ENCODE measurements at regions not wholly inside any gene's neighbourhood (a gene's known extent, or its start where the extent isn't known, plus 50 kb on each side); places are given as distances from the start of the nearest gene placed in this dataset.

DNA sequence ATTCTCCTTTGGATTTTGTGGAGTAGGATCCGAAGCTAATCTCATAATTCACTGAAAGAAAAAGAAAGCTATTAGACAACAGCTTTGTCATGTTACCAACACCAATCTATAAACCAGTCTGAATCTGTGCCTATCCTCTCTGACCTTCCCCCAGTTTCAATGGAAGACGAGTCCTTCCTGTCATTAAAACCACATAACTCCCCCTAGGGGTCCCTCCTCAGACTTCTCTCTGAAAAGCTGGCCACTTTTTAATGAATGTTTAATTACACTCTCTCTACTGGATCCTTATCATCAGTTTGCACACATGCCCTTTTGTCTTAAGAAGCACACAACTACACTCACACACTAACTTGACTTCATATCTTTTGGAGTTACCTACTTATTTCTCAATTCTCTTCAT is 98.0 kb upstream of the TSLP start:
- TF ChIP-seq EP300 (IDR thresholded peaks at IDR 0.05; ENCODE audit: borderline replicate concordance) (no peak), CEBPB (IDR thresholded peaks at IDR 0.05) (no peak), TCF12 (IDR thresholded peaks at IDR 0.05; ENCODE audit: low read depth) (no peak), NFIC (IDR thresholded peaks at IDR 0.05) (no peak), RAD21 (IDR thresholded peaks at IDR 0.05; ENCODE audit: low read depth) (no peak), CREB1 (IDR thresholded peaks at IDR 0.05; ENCODE audit: low read depth) (no peak), TAF1 (IDR thresholded peaks at IDR 0.05; ENCODE audit: low read depth) (no peak), YY1 (IDR thresholded peaks at IDR 0.05; ENCODE audit: low read depth) (no peak), MAX (IDR thresholded peaks at IDR 0.05) (no peak), EGR1 (IDR thresholded peaks at IDR 0.05) (no peak)
- TF ChIP-seq, protein P1, sequence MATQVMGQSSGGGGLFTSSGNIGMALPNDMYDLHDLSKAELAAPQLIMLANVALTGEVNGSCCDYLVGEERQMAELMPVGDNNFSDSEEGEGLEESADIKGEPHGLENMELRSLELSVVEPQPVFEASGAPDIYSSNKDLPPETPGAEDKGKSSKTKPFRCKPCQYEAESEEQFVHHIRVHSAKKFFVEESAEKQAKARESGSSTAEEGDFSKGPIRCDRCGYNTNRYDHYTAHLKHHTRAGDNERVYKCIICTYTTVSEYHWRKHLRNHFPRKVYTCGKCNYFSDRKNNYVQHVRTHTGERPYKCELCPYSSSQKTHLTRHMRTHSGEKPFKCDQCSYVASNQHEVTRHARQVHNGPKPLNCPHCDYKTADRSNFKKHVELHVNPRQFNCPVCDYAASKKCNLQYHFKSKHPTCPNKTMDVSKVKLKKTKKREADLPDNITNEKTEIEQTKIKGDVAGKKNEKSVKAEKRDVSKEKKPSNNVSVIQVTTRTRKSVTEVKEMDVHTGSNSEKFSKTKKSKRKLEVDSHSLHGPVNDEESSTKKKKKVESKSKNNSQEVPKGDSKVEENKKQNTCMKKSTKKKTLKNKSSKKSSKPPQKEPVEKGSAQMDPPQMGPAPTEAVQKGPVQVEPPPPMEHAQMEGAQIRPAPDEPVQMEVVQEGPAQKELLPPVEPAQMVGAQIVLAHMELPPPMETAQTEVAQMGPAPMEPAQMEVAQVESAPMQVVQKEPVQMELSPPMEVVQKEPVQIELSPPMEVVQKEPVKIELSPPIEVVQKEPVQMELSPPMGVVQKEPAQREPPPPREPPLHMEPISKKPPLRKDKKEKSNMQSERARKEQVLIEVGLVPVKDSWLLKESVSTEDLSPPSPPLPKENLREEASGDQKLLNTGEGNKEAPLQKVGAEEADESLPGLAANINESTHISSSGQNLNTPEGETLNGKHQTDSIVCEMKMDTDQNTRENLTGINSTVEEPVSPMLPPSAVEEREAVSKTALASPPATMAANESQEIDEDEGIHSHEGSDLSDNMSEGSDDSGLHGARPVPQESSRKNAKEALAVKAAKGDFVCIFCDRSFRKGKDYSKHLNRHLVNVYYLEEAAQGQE (IDR thresholded peaks at IDR 0.05; ENCODE audit: low read depth) = no peak
- TF ChIP-seq, protein P2, sequence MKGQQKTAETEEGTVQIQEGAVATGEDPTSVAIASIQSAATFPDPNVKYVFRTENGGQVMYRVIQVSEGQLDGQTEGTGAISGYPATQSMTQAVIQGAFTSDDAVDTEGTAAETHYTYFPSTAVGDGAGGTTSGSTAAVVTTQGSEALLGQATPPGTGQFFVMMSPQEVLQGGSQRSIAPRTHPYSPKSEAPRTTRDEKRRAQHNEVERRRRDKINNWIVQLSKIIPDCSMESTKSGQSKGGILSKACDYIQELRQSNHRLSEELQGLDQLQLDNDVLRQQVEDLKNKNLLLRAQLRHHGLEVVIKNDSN (IDR thresholded peaks at IDR 0.05) = no peak

All from Ishikawa (cell line).